ENCODE measurements at regions not wholly inside any gene's neighbourhood (a gene's known extent, or its start where the extent isn't known, plus 50 kb on each side); places are given as distances from the start of the nearest gene placed in this dataset.

GRCh38 chr2:236656721-236657120 is 87.1 kb downstream of the ACKR3 start:
- H3K4me3 ChIP-seq = no peak overlapping the region
- H3K4me1 ChIP-seq = peaks cover 0 to 16% of the 10 kb centered on the region in 2 donors
- no peaks in the 10 kb centered on the region for H3K36me3 ChIP-seq
- no peak overlapping the region for H3K27ac ChIP-seq
- no peaks in the 10 kb centered on the region for H3K27me3 ChIP-seq
- DNase-seq (ENCODE audit: low spot score) = peak; percentile 36
- H3K9me3 ChIP-seq = no peaks in the 10 kb centered on the region
- no peak for TF ChIP-seq CTCF (IDR thresholded peaks at IDR 0.05)

- Histone ChIP-seq H3K27ac (no peak overlapping the region), H3K9me3 (no peaks in the 10 kb centered on the region), H3K4me1 (peaks cover 0 to 21% of the 10 kb centered on the region in 2 donors), H3K36me3 (no peaks in the 10 kb centered on the region), H3K27me3 (no peaks in the 10 kb centered on the region), H3K4me3 (no peak overlapping the region)
- DNase-seq (ENCODE audit: low spot score) = peak; percentile 47
- no peak for TF ChIP-seq CTCF (IDR thresholded peaks at IDR 0.05)
Observed at GRCh38 chr2:236657215-236657614, 87.6 kb downstream of the ACKR3 start.

DNA sequence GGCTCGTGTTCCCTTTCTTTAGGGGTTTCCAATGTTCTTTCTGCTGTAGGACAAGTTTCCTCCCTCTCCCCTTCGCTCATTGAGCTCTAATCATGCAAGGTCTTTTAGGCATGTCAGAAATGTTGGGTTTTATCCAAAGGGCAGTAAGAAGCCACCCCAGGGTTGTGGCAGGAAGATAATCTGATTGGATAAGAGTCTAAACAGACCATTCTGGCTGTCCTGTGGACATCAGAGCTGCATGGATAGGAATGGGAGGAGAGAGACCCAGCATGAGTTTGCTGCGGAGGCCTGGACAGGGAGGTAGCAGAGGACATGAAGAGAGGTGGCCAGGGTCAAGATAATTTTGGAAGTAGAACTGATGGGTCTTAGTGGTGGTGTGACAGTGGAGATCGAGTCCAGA is 88.2 kb downstream of the ACKR3 start:
- H3K9me3 ChIP-seq = no peaks in the 10 kb centered on the region
- peak; percentile 48 for DNase-seq (ENCODE audit: low spot score)
- TF ChIP-seq CTCF (IDR thresholded peaks at IDR 0.05) = no peak

DNA sequence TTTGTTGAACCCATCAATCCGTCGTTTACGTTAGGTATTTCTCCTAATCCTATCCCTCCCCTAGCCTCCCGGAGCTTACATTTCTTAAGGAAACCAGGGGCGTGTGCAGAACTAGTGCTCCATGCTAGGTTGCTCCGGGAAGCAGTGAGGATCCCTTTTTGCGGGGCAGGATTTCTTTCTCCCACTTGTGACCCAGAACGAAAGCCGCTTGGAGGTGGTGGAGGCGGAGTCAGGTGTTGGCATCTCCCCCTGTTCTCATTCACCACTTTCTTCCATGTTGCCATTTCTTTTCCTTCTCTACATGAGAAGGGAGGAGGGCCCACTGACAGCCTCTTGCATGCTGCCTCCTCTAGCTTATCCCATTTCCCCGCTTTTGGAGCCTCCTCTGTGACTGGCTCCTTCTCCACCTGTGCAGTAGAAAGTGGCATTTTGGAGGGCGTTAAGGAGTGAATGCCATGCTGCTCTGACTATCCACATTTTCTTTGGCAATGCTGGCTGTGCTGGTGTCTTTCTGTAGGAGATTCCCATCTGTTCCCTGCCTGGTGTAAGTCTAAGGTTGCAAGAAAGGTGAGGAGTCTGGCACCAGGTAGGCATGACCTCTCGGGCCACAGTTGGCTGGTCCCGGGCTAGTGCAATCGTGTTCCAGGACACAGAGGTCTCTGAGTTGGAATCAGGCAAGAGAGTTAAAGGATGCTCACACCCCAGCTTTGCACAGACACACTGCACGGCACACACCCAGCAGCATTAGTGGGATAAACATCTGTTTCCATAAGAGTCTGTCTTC is 89.5 kb downstream of the ACKR3 start:
- Histone ChIP-seq H3K27ac (no peak overlapping the region), H3K4me3 (no peak overlapping the region), H3K27me3 (no peaks in the 10 kb centered on the region), H3K4me1 (peaks cover 0 to 36% of the 10 kb centered on the region in 2 donors), H3K36me3 (no peaks in the 10 kb centered on the region), H3K9me3 (no peaks in the 10 kb centered on the region)
- DNase-seq (ENCODE audit: low spot score) = peak; percentile 54
- TF ChIP-seq CTCF (IDR thresholded peaks at IDR 0.05) = no peak

More for the DNA sequence above, 88.2 kb downstream of the ACKR3 start:
- Histone ChIP-seq H3K27ac (no peak overlapping the region), H3K27me3 (no peaks in the 10 kb centered on the region), H3K4me1 (peaks cover 0 to 26% of the 10 kb centered on the region in 2 donors), H3K4me3 (no peak overlapping the region), H3K36me3 (no peaks in the 10 kb centered on the region)

GRCh38 chr2:236659758-236660150 is 90.1 kb downstream of the ACKR3 start:
- Histone ChIP-seq H3K4me3 (no peak overlapping the region), H3K27ac (no peak overlapping the region), H3K27me3 (no peaks in the 10 kb centered on the region), H3K4me1 (peaks cover 0 to 36% of the 10 kb centered on the region in 2 donors), H3K36me3 (no peaks in the 10 kb centered on the region), H3K9me3 (no peaks in the 10 kb centered on the region)
- no peak for TF ChIP-seq CTCF (IDR thresholded peaks at IDR 0.05)
- DNase-seq (ENCODE audit: low spot score) = peak; percentile 59
